ENCODE measurements at regions not wholly inside any gene's neighbourhood (a gene's known extent, or its start where the extent isn't known, plus 50 kb on each side); places are given as distances from the start of the nearest gene placed in this dataset.

DNA sequence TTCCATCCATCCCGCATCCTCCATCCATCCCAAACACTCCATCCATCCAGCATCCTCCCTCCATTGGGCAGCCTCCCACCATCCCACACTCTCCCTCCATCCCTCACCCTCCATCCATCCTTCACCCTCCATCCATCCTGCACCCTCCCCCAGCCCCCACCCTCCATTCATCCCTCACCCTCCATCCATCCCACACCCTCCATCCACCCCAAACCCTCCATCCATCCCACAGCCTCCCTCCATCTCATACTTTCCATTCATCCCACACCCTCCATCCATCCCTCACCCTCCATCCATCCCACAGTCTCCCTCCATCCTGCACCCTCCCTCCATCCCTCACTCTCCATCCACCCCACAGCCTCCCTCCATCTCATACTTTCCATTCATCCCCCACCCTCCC, 60.4 kb downstream of the FOXI2 start:
- peak; percentile 10 for DNase-seq (ENCODE audit: low spot score)
- TF ChIP-seq, protein P1, sequence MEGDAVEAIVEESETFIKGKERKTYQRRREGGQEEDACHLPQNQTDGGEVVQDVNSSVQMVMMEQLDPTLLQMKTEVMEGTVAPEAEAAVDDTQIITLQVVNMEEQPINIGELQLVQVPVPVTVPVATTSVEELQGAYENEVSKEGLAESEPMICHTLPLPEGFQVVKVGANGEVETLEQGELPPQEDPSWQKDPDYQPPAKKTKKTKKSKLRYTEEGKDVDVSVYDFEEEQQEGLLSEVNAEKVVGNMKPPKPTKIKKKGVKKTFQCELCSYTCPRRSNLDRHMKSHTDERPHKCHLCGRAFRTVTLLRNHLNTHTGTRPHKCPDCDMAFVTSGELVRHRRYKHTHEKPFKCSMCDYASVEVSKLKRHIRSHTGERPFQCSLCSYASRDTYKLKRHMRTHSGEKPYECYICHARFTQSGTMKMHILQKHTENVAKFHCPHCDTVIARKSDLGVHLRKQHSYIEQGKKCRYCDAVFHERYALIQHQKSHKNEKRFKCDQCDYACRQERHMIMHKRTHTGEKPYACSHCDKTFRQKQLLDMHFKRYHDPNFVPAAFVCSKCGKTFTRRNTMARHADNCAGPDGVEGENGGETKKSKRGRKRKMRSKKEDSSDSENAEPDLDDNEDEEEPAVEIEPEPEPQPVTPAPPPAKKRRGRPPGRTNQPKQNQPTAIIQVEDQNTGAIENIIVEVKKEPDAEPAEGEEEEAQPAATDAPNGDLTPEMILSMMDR (IDR thresholded peaks at IDR 0.05; ENCODE audit: extremely low read depth, missing control alignments): no peak

DNA sequence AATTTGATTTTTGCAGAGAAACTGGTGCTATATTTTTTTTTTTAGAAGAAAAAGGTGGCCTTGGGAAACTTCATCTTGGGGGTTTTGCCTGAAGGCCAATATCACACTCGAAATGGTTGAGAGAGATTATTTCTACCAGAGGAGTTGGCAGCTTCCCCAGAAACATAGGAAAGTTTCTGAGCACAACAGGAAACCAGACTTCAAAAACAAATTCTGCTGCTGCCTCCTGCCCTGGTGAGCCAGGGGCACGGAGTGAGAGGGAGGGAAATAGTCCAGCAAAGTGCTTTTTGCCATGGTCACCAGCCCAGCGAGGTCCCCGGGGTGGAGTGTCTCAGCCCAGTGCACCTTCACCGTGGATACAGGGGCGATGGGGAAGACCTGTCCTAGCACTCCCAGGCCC, 61.1 kb downstream of the FOXI2 start:
- DNase-seq (ENCODE audit: low spot score): no peak
- TF ChIP-seq, protein P1 (IDR thresholded peaks at IDR 0.05; ENCODE audit: extremely low read depth, missing control alignments): no peak

DNA sequence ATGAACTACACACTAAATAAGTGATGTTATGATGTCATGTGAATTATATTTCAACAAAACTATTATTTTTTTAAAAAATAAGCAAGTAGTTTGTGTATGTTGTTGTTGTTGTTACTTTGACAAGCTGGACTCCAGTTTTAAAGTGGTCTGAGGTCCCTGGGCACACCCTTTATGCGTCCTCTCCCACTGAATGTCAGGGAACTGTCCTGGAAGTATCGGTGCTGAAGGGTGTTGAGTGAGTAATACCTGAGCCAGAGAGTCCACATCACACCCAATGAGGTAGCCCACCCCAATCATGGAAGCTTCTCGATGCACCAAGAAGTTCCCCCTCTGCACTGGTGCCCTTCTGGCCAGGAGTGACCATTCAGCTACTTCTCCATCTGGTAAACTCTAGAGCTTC, 64.3 kb downstream of the FOXI2 start:
- no peak for DNase-seq (ENCODE audit: low spot score)
- TF ChIP-seq, protein P1 (IDR thresholded peaks at IDR 0.05; ENCODE audit: extremely low read depth, missing control alignments): no peak

DNA sequence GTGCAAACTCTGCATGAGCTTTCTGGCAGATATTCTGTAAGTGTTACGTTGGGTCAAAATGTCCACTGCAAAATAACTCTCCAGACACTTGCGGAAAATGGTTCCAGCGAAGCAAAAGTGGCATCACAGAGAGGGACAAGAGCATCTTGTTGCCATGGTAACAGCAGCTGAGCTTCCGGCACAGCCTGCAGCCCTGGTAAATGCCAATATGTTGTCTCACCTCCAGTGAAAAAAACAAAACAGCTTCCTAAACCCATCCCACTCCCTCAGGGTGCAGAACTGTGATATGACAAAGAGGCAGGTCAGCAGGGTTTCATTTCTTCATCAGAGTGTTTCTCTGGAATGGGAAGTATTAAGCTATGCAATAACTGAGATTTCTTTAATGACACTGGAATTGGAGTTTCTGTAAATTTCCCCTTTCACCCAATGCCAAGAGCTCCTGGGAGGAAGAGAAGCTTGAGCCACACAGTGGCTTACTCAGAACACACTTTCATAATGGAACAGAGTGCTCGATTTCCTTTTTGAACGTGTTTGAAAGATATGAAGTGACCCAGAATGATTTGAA, 65.6 kb downstream of the FOXI2 start:
- DNase-seq (ENCODE audit: low spot score): no peak
- TF ChIP-seq, protein P1 (IDR thresholded peaks at IDR 0.05; ENCODE audit: extremely low read depth, missing control alignments): no peak

DNA sequence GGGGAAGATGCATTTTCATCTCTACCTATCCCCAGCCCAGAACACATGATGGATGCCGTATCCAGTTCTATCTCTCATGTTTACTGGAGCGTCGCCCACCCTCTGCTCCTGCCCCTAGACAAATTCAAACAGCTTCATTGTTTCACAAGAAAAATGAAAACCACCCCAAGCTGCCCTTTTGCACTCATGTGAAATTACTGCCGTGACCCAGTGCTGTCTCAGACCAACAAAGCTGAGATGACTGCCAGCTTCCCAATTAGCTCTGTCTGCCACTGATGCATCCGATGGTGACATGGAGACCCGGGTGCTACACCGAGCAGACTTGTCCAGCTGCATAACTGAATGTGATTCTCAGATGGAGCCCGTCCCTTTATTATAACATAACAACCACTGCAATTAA, 67.7 kb downstream of the FOXI2 start:
- DNase-seq (ENCODE audit: low spot score): no peak
- TF ChIP-seq, protein P1 (IDR thresholded peaks at IDR 0.05; ENCODE audit: extremely low read depth, missing control alignments): no peak

DNA sequence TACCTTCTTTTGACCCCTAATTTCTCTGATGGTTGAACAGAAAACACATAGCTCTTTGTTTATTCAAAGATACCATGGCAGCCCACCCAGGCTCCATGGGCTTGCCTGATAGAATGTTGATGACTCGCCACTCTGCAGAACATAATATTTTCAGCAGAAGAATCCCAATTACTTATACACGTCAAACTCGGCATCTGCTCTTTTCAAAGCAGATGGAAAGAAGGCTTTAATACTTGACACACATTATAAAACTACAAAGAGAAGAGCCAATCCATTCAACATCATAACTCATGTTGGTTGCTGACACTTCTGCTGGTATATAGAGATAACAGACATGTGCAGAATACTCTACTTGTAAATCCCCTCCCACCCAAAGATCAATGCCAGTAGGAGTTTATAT, 69.0 kb downstream of the FOXI2 start:
- TF ChIP-seq, protein P1 (IDR thresholded peaks at IDR 0.05; ENCODE audit: extremely low read depth, missing control alignments): no peak
- no peak for DNase-seq (ENCODE audit: low spot score)

DNA sequence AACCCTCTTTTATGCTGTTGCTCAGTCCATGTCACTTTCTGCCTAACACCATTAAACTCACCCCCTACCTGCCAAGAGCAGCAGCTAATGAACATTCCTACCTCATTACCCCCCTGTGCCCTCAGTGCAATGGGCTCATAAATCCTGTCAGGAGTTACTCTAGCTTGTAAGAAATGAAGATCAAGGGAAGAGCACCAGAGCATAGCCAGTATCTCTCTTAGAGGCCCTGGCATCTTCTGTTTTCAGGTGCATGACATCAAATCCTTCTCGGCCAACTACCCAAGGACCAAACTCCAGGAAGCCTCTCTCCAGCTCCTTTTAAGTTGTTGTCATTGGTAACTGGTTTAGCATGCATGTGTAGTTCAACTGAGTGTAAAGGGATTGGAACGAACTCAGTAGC, 75.1 kb downstream of the FOXI2 start:
- TF ChIP-seq, protein P1 (IDR thresholded peaks at IDR 0.05; ENCODE audit: extremely low read depth, missing control alignments): no peak
- no peak for DNase-seq (ENCODE audit: low spot score)

Measured in GM20000 (cell line).